ENCODE measurements at regions not wholly inside any gene's neighbourhood (a gene's known extent, or its start where the extent isn't known, plus 50 kb on each side); places are given as distances from the start of the nearest gene placed in this dataset.

- intact Hi-C loops (cut with micrococcal nuclease): no loop called here
Measured at GRCh38 chr18:78405763-78406162, 573.9 kb upstream of the SALL3 start.

GRCh38 chr18:78406743-78407465 lies 572.7 kb upstream of the SALL3 start:
- intact Hi-C loops (cut with micrococcal nuclease): no loop called here

GRCh38 chr18:78407466-78407844 lies 572.2 kb upstream of the SALL3 start:
- intact Hi-C loops (cut with micrococcal nuclease): no loop called here

- intact Hi-C loops (cut with micrococcal nuclease): no loop called here
Measured at GRCh38 chr18:78408623-78409022, 571.0 kb upstream of the SALL3 start.

GRCh38 chr18:78410094-78410786 lies 569.4 kb upstream of the SALL3 start:
- intact Hi-C loops (cut with micrococcal nuclease): no loop called here

GRCh38 chr18:78411539-78411938 lies 568.1 kb upstream of the SALL3 start:
- intact Hi-C loops (cut with micrococcal nuclease): no loop called here

- intact Hi-C loops (cut with micrococcal nuclease): no loop called here
Measured at GRCh38 chr18:78414302-78414701, 565.3 kb upstream of the SALL3 start.

- intact Hi-C loops (cut with micrococcal nuclease): no loop called here
Measured at GRCh38 chr18:78416853-78417252, 562.8 kb upstream of the SALL3 start.

- intact Hi-C loops (cut with micrococcal nuclease): no loop called here
Measured at GRCh38 chr18:78418379-78418778, 561.2 kb upstream of the SALL3 start.

GRCh38 chr18:78419171-78419570 lies 560.4 kb upstream of the SALL3 start:
- intact Hi-C loops (cut with micrococcal nuclease): no loop called here

- intact Hi-C loops (cut with micrococcal nuclease): no loop called here
Measured at GRCh38 chr18:78420116-78420515, 559.5 kb upstream of the SALL3 start.

- intact Hi-C loops (cut with micrococcal nuclease): no loop called here
Measured at GRCh38 chr18:78421392-78421791, 558.2 kb upstream of the SALL3 start.

GRCh38 chr18:78422336-78422735 lies 557.3 kb upstream of the SALL3 start:
- intact Hi-C loops (cut with micrococcal nuclease): no loop called here

GRCh38 chr18:78423811-78424210 lies 555.8 kb upstream of the SALL3 start:
- intact Hi-C loops (cut with micrococcal nuclease): no loop called here

GRCh38 chr18:78424403-78425018 lies 555.1 kb upstream of the SALL3 start:
- intact Hi-C loops (cut with micrococcal nuclease): no loop called here

GRCh38 chr18:78425019-78425412 lies 554.6 kb upstream of the SALL3 start:
- intact Hi-C loops (cut with micrococcal nuclease): no loop called here

- intact Hi-C loops (cut with micrococcal nuclease): no loop called here
Measured at GRCh38 chr18:78427081-78427480, 552.5 kb upstream of the SALL3 start.

- intact Hi-C loops (cut with micrococcal nuclease): no loop called here
Measured at GRCh38 chr18:78429127-78430108, 550.2 kb upstream of the SALL3 start.

- intact Hi-C loops (cut with micrococcal nuclease): no loop called here
Measured at GRCh38 chr18:78430131-78430758, 549.4 kb upstream of the SALL3 start.

- intact Hi-C loops (cut with micrococcal nuclease): no loop called here
Measured at GRCh38 chr18:78431606-78432005, 548.0 kb upstream of the SALL3 start.

- intact Hi-C loops (cut with micrococcal nuclease): no loop called here
Measured at GRCh38 chr18:78433562-78433961, 546.1 kb upstream of the SALL3 start.

Measured in T-helper 2 cell treated with Interferon-gamma antibody and Interleukin-4, amounts not matched to agents 100 ng/mL and 5 ng/mL, for 36 hours (primary cell).